ENCODE measurements at regions not wholly inside any gene's neighbourhood (a gene's known extent, or its start where the extent isn't known, plus 50 kb on each side); places are given as distances from the start of the nearest gene placed in this dataset.

DNA sequence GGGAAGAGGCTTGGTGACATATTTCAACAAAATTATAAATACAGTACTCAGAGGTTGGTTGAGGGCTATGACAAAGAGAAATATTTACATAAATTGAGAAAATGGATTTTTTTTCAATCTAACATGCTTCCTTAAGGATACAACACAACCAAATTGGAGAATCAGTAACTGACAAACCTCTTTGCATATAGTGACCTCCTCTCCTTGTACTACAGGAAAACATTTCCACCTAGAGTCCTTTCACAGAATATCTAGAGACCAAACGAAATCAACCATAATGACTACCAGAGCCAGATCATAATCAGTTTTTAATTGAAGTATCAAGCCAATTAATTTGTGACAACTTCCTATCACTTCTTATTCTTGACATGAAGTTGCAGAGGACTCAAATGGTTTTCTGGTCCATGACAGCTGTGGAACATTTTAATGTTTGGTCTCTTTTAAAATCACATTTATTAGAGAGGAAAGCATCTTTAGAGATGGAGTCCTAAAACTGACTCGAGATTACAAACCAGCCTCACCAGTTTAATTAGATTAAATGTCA, 1636.5 kb upstream of the C9orf72 start:
- Histone ChIP-seq H3K23ac (ENCODE audit: insufficient read length, low read depth, low read length) (no peak overlapping the region), H2AFZ (ENCODE audit: low read length) (no peak overlapping the region), H3K79me1 (ENCODE audit: insufficient read depth, low read depth, low read length, poor library complexity, severe bottlenecking) (no peaks in the 10 kb centered on the region), H4K20me1 (ENCODE audit: control insufficient read depth, insufficient read depth, insufficient read length) (no peaks in the 10 kb centered on the region), H3K18ac (ENCODE audit: insufficient read length, low read depth, low read length) (no peak overlapping the region), H3K4ac (ENCODE audit: low read depth, low read length) (no peak overlapping the region), H3K56ac (ENCODE audit: insufficient read length, low read depth, low read length) (no peak overlapping the region), H2BK15ac (ENCODE audit: low read depth, low read length) (no peak overlapping the region), H2AK5ac (ENCODE audit: insufficient read length, low read length) (no peak overlapping the region), H3K9ac (ENCODE audit: extremely low read depth, insufficient read length, low read length) (no peak overlapping the region), H3K23me2 (ENCODE audit: insufficient read length, low read depth, low read length, poor library complexity, severe bottlenecking) (peaks cover 24% of the 10 kb centered on the region), H3K79me2 (ENCODE audit: insufficient read depth, low read length) (no peaks in the 10 kb centered on the region), H3K4me2 (ENCODE audit: insufficient read depth, insufficient read length, low read length) (no peak overlapping the region), H2BK12ac (ENCODE audit: insufficient read length, low read depth, low read length) (no peak overlapping the region), H2BK20ac (ENCODE audit: low read depth, low read length, poor library complexity, severe bottlenecking) (no peak overlapping the region), H3K9me3 (ENCODE audit: control insufficient read depth, low read depth, low read length) (no peaks in the 10 kb centered on the region), H3K14ac (ENCODE audit: insufficient read depth, low read length) (no peak overlapping the region), H2BK5ac (ENCODE audit: insufficient read length, low read length) (no peak overlapping the region), H3T11ph (ENCODE audit: low read length) (no peak overlapping the region), H4K91ac (ENCODE audit: insufficient read length, low read depth, low read length) (no peak overlapping the region), H4K5ac (ENCODE audit: insufficient read length, low read depth, low read length) (no peak overlapping the region), H3K4me1 (ENCODE audit: insufficient read depth, low read length) (no peaks in the 10 kb centered on the region), H3K27ac (ENCODE audit: insufficient read length, low read depth, low read length) (no peak overlapping the region), H3K27me3 (ENCODE audit: insufficient read depth, low read length) (no peaks in the 10 kb centered on the region), H4K8ac (replicated peaks; ENCODE audit: insufficient read length, low read depth, low read length) (no peak overlapping the region), H2BK120ac (ENCODE audit: low read depth, low read length, poor library complexity, severe bottlenecking) (no peak overlapping the region)
- TF ChIP-seq, protein P1, sequence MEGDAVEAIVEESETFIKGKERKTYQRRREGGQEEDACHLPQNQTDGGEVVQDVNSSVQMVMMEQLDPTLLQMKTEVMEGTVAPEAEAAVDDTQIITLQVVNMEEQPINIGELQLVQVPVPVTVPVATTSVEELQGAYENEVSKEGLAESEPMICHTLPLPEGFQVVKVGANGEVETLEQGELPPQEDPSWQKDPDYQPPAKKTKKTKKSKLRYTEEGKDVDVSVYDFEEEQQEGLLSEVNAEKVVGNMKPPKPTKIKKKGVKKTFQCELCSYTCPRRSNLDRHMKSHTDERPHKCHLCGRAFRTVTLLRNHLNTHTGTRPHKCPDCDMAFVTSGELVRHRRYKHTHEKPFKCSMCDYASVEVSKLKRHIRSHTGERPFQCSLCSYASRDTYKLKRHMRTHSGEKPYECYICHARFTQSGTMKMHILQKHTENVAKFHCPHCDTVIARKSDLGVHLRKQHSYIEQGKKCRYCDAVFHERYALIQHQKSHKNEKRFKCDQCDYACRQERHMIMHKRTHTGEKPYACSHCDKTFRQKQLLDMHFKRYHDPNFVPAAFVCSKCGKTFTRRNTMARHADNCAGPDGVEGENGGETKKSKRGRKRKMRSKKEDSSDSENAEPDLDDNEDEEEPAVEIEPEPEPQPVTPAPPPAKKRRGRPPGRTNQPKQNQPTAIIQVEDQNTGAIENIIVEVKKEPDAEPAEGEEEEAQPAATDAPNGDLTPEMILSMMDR (conservative IDR thresholded peaks at IDR 0.05), result no peak
- Mint-ChIP-seq H3K4me1 (peaks cover 10 to 14% of the 10 kb centered on the region in 2 experiments), H3K9me3 (peaks cover 0 to 2% of the 10 kb centered on the region in 2 experiments; a peak in 1 of 5 replicates), H3K4me3 (no peak overlapping the region), H3K27me3 (ENCODE audit: low read depth) (peaks cover 34% of the 10 kb centered on the region), H3K27ac (no peak overlapping the region), H3K36me3 (ENCODE audit: insufficient read depth in 1 of 3, low read depth in 3 of 3) (no peaks in the 10 kb centered on the region)
- DNase-seq, result no peak
- WGBS (ENCODE audit: extremely low coverage, insufficient read length, low lambda C conversion rate), result no CpG with 5 or more reads among the region's 2 CpGs

Measured in H9 (cell line).